PC-9 (cell line): ENCODE measurements at regions not wholly inside any gene's neighbourhood (a gene's known extent, or its start where the extent isn't known, plus 50 kb on each side); places are given as distances from the start of the nearest gene placed in this dataset.
"Not testable (repeated sequence)": the region's sequence is repeated elsewhere in the genome, so short reads cannot be mapped to it uniquely, and the experiment has no call there.

Experiments used
- BruUV-seq: library from RNA; stranded (reverse); fragments of 400-500 nt; replicated peaks from 2 replicates; lab custom pipeline; 2021; lab: Mats Ljungman, UMichigan
- CTCF ChIA-PET: fragments of 300-600 bp; sonication (Branson Sonifier 250); formaldehyde crosslinking; loops from one replicate; lab custom pipeline; 2022; ENCODE audit warnings: antibody characterized with exemption; lab: Charles Lee
- POLR2A ChIA-PET: fragments of 300-600 bp; sonication (Branson Sonifier 250); formaldehyde crosslinking; loops from one replicate; lab custom pipeline; 2022; ENCODE audit warnings: antibody characterized with exemption; ENCODE audit not compliant: unreplicated experiment; lab: Charles Lee
- DNase-seq, 2 experiments: peaks; one replicate each; pipeline versions ENCODE4 v3.0.0 to v3.0.0-alpha.2; 2015 to 2022; ENCODE audit warnings: mixed read lengths in 1 of 2
- H2AFZ ChIP-seq: fragments of 200-600 bp; sonication (generic); 2 replicates; pipeline ENCODE4 v1.8.1; 2017; ENCODE audit warnings: antibody characterized with exemption
- H3F3A ChIP-seq: fragments of 200-600 bp; sonication (generic); 2 replicates; pipeline ENCODE4 v1.8.1; 2017; ENCODE audit warnings: antibody characterized with exemption, mild to moderate bottlenecking, low read depth; ENCODE audit not compliant: insufficient read depth
- H3K27ac ChIP-seq: fragments of 200-600 bp; sonication (generic); 2 replicates; pipeline ENCODE4 v1.6.1; 2016; ENCODE audit warnings: mixed run types
- H3K27me3 ChIP-seq: fragments of 200-600 bp; sonication (generic); 2 replicates; pipeline ENCODE4 v1.6.1; 2016; ENCODE audit warnings: low read depth, mixed run types; ENCODE audit not compliant: insufficient read depth
- H3K36me3 ChIP-seq: fragments of 200-600 bp; sonication (generic); 2 replicates; pipeline ENCODE4 v1.6.1; 2016; ENCODE audit warnings: low read depth, mixed run types
- H3K4me1 ChIP-seq: fragments of 200-600 bp; sonication (generic); replicated peaks from 2 replicates; pipeline ENCODE4 v1.6.1; 2016; ENCODE audit warnings: mixed run types; ENCODE audit not compliant: insufficient read depth
- H3K4me2 ChIP-seq: fragments of 200-600 bp; sonication (generic); 2 replicates; pipeline ENCODE4 v1.6.1; 2017; ENCODE audit warnings: mixed run types
- H3K4me3 ChIP-seq: fragments of 200-600 bp; sonication (generic); 2 replicates; pipeline ENCODE4 v1.6.1; 2016; ENCODE audit warnings: mixed run types
- H3K79me2 ChIP-seq: fragments of 200-600 bp; sonication (generic); 2 replicates; pipeline ENCODE4 v1.6.1; 2017; ENCODE audit warnings: low read depth, mixed run types
- H3K9me2 ChIP-seq: fragments of 200-600 bp; sonication (generic); 2 replicates; pipeline ENCODE4 v1.8.1; 2017; ENCODE audit warnings: mild to moderate bottlenecking; ENCODE audit not compliant: insufficient read depth
- H3K9me3 ChIP-seq: fragments of 200-600 bp; sonication (generic); 2 replicates; pipeline ENCODE4 v1.8.1; 2016; ENCODE audit warnings: low read depth; ENCODE audit not compliant: insufficient read depth
- H4K20me1 ChIP-seq: fragments of 200-600 bp; sonication (generic); 2 replicates; pipeline ENCODE4 v1.8.1; 2017; ENCODE audit not compliant: insufficient read depth
- CTCF ChIP-seq: fragments of 200-600 bp; sonication (generic); conservative IDR thresholded peaks from 2 replicates; pipeline ENCODE4 v1.6.1; 2017; ENCODE audit warnings: mixed run types, antibody characterized with exemption, mild to moderate bottlenecking, moderate library complexity
- EZH2 ChIP-seq: fragments of 200-600 bp; sonication (generic); IDR thresholded peaks from 2 replicates; pipeline ENCODE4 v1.8.0; 2017; ENCODE audit warnings: antibody characterized with exemption, low read depth
- intact Hi-C: fragments of 100-400 bp; cut with micrococcal nuclease; formaldehyde crosslinking; loops from one replicate; pipeline ENCODE4 v1.10.0; 2022; ENCODE audit not compliant: unreplicated experiment

- H3K9me2 ChIP-seq: no peaks in the 10 kb centered on the region
- H3K4me3 ChIP-seq: no peak overlapping the region
- intact Hi-C loops: no loop called here
- CTCF ChIA-PET: no interaction called here
- POLR2A ChIA-PET: no interaction called here
- DNase-seq: no peak
- no peaks in the 10 kb centered on the region for H3K36me3 ChIP-seq
- no peaks in the 10 kb centered on the region for H3K79me2 ChIP-seq
- BruUV-seq: no TSS peak
- H3K27me3 ChIP-seq: no peaks in the 10 kb centered on the region
- TF ChIP-seq EZH2 (no peak), CTCF (no peak)
- no peak overlapping the region for H2AFZ ChIP-seq
- no peak overlapping the region for H3K4me2 ChIP-seq
- no peak overlapping the region for H3K27ac ChIP-seq
- H3K9me3 ChIP-seq: 0 out of 2 replicates have a peak, but pooled peaks cover 11% of the 10 kb centered on the region
- H3F3A ChIP-seq: no peaks in the 10 kb centered on the region
- H4K20me1 ChIP-seq: no peaks in the 10 kb centered on the region
- H3K4me1 ChIP-seq: 0 out of 2 replicates have a peak, but pooled peaks cover under 1% of the 10 kb centered on the region
Observed at GRCh38 chr13:109939838-109940237, 153.5 kb upstream of the IRS2 start.

- H3K36me3 ChIP-seq: no peaks in the 10 kb centered on the region
- TF ChIP-seq CTCF (no peak), EZH2 (no peak)
- no peak overlapping the region for H3K4me2 ChIP-seq
- H4K20me1 ChIP-seq: no peaks in the 10 kb centered on the region
- H3K27me3 ChIP-seq: no peaks in the 10 kb centered on the region
- POLR2A ChIA-PET: interaction anchor here (0.5 kb wide), 1 partner anchor 450 kb away, joined by 6 read pairs; no protein-coding TSS in a partner anchor
- no peaks in the 10 kb centered on the region for H3K79me2 ChIP-seq
- no peak overlapping the region for H3K27ac ChIP-seq
- no peak overlapping the region for H2AFZ ChIP-seq
- H3K4me3 ChIP-seq: no peak overlapping the region
- CTCF ChIA-PET: no interaction called here
- intact Hi-C loops: no loop called here
- no peaks in the 10 kb centered on the region for H3F3A ChIP-seq
- no peaks in the 10 kb centered on the region for H3K9me2 ChIP-seq
- no TSS peak for BruUV-seq
- no peak for DNase-seq
- 0 out of 2 replicates have a peak, but pooled peaks cover 6% of the 10 kb centered on the region for H3K9me3 ChIP-seq
- no peaks in the 10 kb centered on the region for H3K4me1 ChIP-seq
Observed at GRCh38 chr13:109939180-109939579, 152.8 kb upstream of the IRS2 start.

- Histone ChIP-seq H3K36me3 (no peaks in the 10 kb centered on the region), H2AFZ (no peak overlapping the region), H3K4me3 (no peak overlapping the region), H3K9me2 (no peaks in the 10 kb centered on the region), H3K4me1 (no peaks in the 10 kb centered on the region), H3K9me3 (no peaks in the 10 kb centered on the region), H3K27ac (no peak overlapping the region), H3K4me2 (no peak overlapping the region), H3F3A (no peaks in the 10 kb centered on the region), H4K20me1 (no peaks in the 10 kb centered on the region), H3K27me3 (no peaks in the 10 kb centered on the region), H3K79me2 (no peaks in the 10 kb centered on the region)
- no peak for TF ChIP-seq CTCF
- no peak for TF ChIP-seq EZH2
- CTCF ChIA-PET: no interaction called here
- no TSS peak for BruUV-seq
- DNase-seq: no peak
- POLR2A ChIA-PET: no interaction called here
- intact Hi-C loops: no loop called here
Observed at GRCh38 chr13:109938255-109938936, 152.0 kb upstream of the IRS2 start.

- intact Hi-C loops, H3K4me3 ChIP-seq, H3K9me2 ChIP-seq, H3K27ac ChIP-seq, H3K36me3 ChIP-seq, DNase-seq, H3K79me2 ChIP-seq, H3F3A ChIP-seq, H3K9me3 ChIP-seq, BruUV-seq, CTCF ChIA-PET, H2AFZ ChIP-seq, POLR2A ChIA-PET, H3K4me1 ChIP-seq, H3K4me2 ChIP-seq, H4K20me1 ChIP-seq, H3K27me3 ChIP-seq: not testable (repeated sequence)
Observed at GRCh38 chr13:109934520-109934919, 148.1 kb upstream of the IRS2 start.
